ENCODE measurements at regions not wholly inside any gene's neighbourhood (a gene's known extent, or its start where the extent isn't known, plus 50 kb on each side); places are given as distances from the start of the nearest gene placed in this dataset.

DNA sequence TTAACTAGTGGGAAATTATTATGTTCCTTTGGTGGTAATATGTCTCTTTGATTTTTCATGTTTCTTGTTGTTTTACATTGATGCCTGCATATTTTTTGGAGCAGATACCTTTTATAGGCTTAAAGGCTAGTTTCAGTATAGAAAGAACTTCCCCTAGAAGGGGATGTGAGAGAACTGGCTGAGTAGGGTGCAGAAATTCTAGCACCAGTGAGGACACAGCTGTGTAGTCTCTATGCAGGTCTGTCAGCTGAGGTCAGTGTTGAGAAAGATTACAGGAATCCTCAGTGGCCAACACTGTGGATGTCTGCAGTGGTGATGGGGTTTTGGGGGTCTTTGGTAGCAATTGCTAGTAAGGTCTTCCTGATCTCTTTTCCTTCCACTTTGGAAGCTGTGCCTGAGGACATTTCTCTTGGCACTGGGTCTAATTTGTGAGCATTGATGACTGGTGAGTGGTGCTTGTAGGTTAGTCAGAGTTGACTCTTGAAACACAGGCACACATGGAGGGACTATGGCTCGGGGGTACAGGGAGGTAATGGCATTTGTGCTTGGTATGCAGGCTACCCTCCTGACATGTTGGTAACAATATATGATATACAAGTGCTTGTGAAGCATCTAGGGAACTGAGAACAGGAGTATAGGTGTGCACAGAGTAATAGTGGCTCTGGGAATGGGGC lies 221.4 kb downstream of the SPATA31D1 start:
- TF ChIP-seq, protein P1, sequence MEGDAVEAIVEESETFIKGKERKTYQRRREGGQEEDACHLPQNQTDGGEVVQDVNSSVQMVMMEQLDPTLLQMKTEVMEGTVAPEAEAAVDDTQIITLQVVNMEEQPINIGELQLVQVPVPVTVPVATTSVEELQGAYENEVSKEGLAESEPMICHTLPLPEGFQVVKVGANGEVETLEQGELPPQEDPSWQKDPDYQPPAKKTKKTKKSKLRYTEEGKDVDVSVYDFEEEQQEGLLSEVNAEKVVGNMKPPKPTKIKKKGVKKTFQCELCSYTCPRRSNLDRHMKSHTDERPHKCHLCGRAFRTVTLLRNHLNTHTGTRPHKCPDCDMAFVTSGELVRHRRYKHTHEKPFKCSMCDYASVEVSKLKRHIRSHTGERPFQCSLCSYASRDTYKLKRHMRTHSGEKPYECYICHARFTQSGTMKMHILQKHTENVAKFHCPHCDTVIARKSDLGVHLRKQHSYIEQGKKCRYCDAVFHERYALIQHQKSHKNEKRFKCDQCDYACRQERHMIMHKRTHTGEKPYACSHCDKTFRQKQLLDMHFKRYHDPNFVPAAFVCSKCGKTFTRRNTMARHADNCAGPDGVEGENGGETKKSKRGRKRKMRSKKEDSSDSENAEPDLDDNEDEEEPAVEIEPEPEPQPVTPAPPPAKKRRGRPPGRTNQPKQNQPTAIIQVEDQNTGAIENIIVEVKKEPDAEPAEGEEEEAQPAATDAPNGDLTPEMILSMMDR (IDR thresholded peaks at IDR 0.05; ENCODE audit: unreplicated experiment), result no peak
- Mint-ChIP-seq H3K27me3 (ENCODE audit: unreplicated experiment) (peaks cover 1% of the 10 kb centered on the region), H3K4me3 (ENCODE audit: unreplicated experiment) (no peak overlapping the region), H3K4me1 (ENCODE audit: unreplicated experiment) (no peaks in the 10 kb centered on the region), H3K36me3 (ENCODE audit: low read depth, unreplicated experiment) (no peaks in the 10 kb centered on the region), H3K9me3 (ENCODE audit: unreplicated experiment) (no peaks in the 10 kb centered on the region), H3K27ac (ENCODE audit: unreplicated experiment) (no peak overlapping the region)
- DNase-seq (ENCODE audit: low spot score), result no peak

DNA sequence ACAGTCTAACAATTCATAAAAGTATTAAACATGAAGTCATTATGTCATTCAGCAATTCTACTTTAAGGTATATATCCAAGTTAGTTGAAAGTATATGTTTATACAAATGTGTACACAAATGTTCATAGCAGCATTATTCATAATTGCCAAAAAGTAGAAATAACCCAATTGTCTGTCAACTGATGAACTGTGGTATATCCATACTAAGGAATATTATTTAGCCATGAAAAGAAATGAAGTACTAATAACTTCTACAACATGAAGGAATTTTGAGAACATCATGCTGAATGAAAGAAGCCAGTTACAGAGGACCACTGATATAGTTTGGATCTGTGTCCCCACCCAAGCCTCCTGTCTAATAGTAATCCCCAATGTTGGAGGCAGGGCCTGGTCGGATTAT lies 224.3 kb downstream of the SPATA31D1 start:
- H3K27me3 Mint-ChIP-seq (ENCODE audit: unreplicated experiment), result peaks cover 1% of the 10 kb centered on the region
- TF ChIP-seq, protein P1 (IDR thresholded peaks at IDR 0.05; ENCODE audit: unreplicated experiment), result no peak
- no peak overlapping the region for H3K4me3 Mint-ChIP-seq (ENCODE audit: unreplicated experiment)
- H3K36me3 Mint-ChIP-seq (ENCODE audit: low read depth, unreplicated experiment), result no peaks in the 10 kb centered on the region
- H3K4me1 Mint-ChIP-seq (ENCODE audit: unreplicated experiment), result no peaks in the 10 kb centered on the region
- H3K27ac Mint-ChIP-seq (ENCODE audit: unreplicated experiment), result no peak overlapping the region
- no peaks in the 10 kb centered on the region for H3K9me3 Mint-ChIP-seq (ENCODE audit: unreplicated experiment)
- DNase-seq (ENCODE audit: low spot score), result no peak

GRCh38 chr9:82216435-82216834 lies 227.9 kb downstream of the SPATA31D1 start:
- Mint-ChIP-seq H3K27ac (ENCODE audit: unreplicated experiment) (no peak overlapping the region), H3K4me3 (ENCODE audit: unreplicated experiment) (no peak overlapping the region), H3K9me3 (ENCODE audit: unreplicated experiment) (no peaks in the 10 kb centered on the region), H3K27me3 (ENCODE audit: unreplicated experiment) (no peaks in the 10 kb centered on the region), H3K36me3 (ENCODE audit: low read depth, unreplicated experiment) (no peaks in the 10 kb centered on the region), H3K4me1 (ENCODE audit: unreplicated experiment) (no peaks in the 10 kb centered on the region)
- TF ChIP-seq, protein P1 (IDR thresholded peaks at IDR 0.05; ENCODE audit: unreplicated experiment), result no peak
- DNase-seq (ENCODE audit: low spot score), result no peak

GRCh38 chr9:82223442-82223841 lies 234.9 kb downstream of the SPATA31D1 start:
- Mint-ChIP-seq H3K9me3 (ENCODE audit: unreplicated experiment) (no peaks in the 10 kb centered on the region), H3K27ac (ENCODE audit: unreplicated experiment) (no peak overlapping the region), H3K27me3 (ENCODE audit: unreplicated experiment) (peaks cover 2% of the 10 kb centered on the region), H3K4me3 (ENCODE audit: unreplicated experiment) (no peak overlapping the region), H3K4me1 (ENCODE audit: unreplicated experiment) (no peaks in the 10 kb centered on the region), H3K36me3 (ENCODE audit: low read depth, unreplicated experiment) (no peaks in the 10 kb centered on the region)
- DNase-seq (ENCODE audit: low spot score), result no peak
- TF ChIP-seq, protein P1 (IDR thresholded peaks at IDR 0.05; ENCODE audit: unreplicated experiment), result no peak

- H3K4me3 Mint-ChIP-seq (ENCODE audit: unreplicated experiment), result no peak overlapping the region
- H3K4me1 Mint-ChIP-seq (ENCODE audit: unreplicated experiment), result peaks cover 11% of the 10 kb centered on the region
- TF ChIP-seq, protein P1 (IDR thresholded peaks at IDR 0.05; ENCODE audit: unreplicated experiment), result no peak
- H3K36me3 Mint-ChIP-seq (ENCODE audit: low read depth, unreplicated experiment), result peaks cover 3% of the 10 kb centered on the region
- H3K9me3 Mint-ChIP-seq (ENCODE audit: unreplicated experiment), result no peaks in the 10 kb centered on the region
- no peak for DNase-seq (ENCODE audit: low spot score)
- H3K27me3 Mint-ChIP-seq (ENCODE audit: unreplicated experiment), result peaks cover 2% of the 10 kb centered on the region
- H3K27ac Mint-ChIP-seq (ENCODE audit: unreplicated experiment), result no peak overlapping the region
These were observed 242.8 kb downstream of the SPATA31D1 start for GRCh38 chr9:82231411-82231810.

Measured in endothelial cell (in vitro differentiated cells).